ENCODE measurements at regions not wholly inside any gene's neighbourhood (a gene's known extent, or its start where the extent isn't known, plus 50 kb on each side); places are given as distances from the start of the nearest gene placed in this dataset.

- DNase-seq (ENCODE audit: low spot score): no peak
- no peak overlapping the region for H3K27ac Mint-ChIP-seq (ENCODE audit: unreplicated experiment)
Observed at GRCh38 chr2:144132357-144132756, 387.6 kb downstream of the ZEB2 start.

DNA sequence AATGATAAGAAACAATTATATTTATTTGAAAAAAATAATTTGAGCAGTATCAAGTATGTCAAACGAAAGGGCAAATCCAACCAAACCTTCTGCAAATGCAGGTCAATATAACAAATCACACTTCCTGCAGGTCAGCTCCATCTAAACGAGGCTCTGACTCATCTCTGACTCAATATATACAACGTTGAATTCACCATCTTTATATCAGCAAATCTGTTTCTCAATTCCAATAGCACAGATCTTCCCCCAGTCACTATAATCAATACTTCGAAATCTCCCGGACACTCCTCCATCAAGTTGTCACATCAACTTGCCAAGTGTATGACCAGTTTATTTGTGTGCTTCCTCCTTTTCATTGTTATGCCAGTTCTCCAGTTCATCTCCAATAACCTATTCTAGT is 388.9 kb downstream of the ZEB2 start:
- no peak for DNase-seq (ENCODE audit: low spot score)

More at GRCh38 chr2:144132357-144132756, 387.6 kb downstream of the ZEB2 start:
- no peaks in the 10 kb centered on the region for H3K9me3 Mint-ChIP-seq (ENCODE audit: low read depth)
- H3K27me3 Mint-ChIP-seq (ENCODE audit: low read depth): no peaks in the 10 kb centered on the region
- no peaks in the 10 kb centered on the region for H3K36me3 Mint-ChIP-seq (ENCODE audit: low read depth)
- TF ChIP-seq, protein P1, sequence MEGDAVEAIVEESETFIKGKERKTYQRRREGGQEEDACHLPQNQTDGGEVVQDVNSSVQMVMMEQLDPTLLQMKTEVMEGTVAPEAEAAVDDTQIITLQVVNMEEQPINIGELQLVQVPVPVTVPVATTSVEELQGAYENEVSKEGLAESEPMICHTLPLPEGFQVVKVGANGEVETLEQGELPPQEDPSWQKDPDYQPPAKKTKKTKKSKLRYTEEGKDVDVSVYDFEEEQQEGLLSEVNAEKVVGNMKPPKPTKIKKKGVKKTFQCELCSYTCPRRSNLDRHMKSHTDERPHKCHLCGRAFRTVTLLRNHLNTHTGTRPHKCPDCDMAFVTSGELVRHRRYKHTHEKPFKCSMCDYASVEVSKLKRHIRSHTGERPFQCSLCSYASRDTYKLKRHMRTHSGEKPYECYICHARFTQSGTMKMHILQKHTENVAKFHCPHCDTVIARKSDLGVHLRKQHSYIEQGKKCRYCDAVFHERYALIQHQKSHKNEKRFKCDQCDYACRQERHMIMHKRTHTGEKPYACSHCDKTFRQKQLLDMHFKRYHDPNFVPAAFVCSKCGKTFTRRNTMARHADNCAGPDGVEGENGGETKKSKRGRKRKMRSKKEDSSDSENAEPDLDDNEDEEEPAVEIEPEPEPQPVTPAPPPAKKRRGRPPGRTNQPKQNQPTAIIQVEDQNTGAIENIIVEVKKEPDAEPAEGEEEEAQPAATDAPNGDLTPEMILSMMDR (IDR thresholded peaks at IDR 0.05): no peak
- peaks cover 7% of the 10 kb centered on the region for H3K4me1 Mint-ChIP-seq (ENCODE audit: low read depth)
- H3K4me3 Mint-ChIP-seq (ENCODE audit: unreplicated experiment): no peak overlapping the region

DNA sequence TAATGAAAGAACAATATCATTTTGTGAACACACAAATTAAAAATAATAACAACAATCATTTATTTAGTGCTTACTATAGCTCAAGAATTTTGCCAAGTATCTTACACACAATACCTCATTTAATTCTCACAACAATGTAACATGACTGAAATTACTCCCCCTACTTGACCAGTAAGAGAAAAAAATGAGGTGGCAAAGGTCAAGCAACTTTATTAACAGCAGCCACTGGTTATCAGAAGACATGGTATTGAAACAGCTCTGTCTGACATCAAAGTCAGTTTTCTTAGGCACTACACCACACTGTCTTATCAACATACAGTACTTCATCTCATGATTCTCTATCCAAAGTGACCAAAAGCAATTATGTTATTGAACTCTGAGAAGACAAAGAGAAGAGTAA is 389.4 kb downstream of the ZEB2 start:
- no peak for DNase-seq (ENCODE audit: low spot score)
- TF ChIP-seq, protein P1 (IDR thresholded peaks at IDR 0.05): no peak
- H3K4me3 Mint-ChIP-seq (ENCODE audit: unreplicated experiment): no peak overlapping the region
- H3K36me3 Mint-ChIP-seq (ENCODE audit: low read depth): no peaks in the 10 kb centered on the region
- H3K9me3 Mint-ChIP-seq (ENCODE audit: low read depth): no peaks in the 10 kb centered on the region
- H3K4me1 Mint-ChIP-seq (ENCODE audit: low read depth): peaks cover 11% of the 10 kb centered on the region
- H3K27me3 Mint-ChIP-seq (ENCODE audit: low read depth): no peaks in the 10 kb centered on the region
- H3K27ac Mint-ChIP-seq (ENCODE audit: unreplicated experiment): no peak overlapping the region

More for the DNA sequence above, 388.9 kb downstream of the ZEB2 start:
- Mint-ChIP-seq H3K27me3 (ENCODE audit: low read depth) (no peaks in the 10 kb centered on the region), H3K36me3 (ENCODE audit: low read depth) (no peaks in the 10 kb centered on the region), H3K4me1 (ENCODE audit: low read depth) (peaks cover 7% of the 10 kb centered on the region), H3K4me3 (ENCODE audit: unreplicated experiment) (no peak overlapping the region), H3K27ac (ENCODE audit: unreplicated experiment) (no peak overlapping the region), H3K9me3 (ENCODE audit: low read depth) (no peaks in the 10 kb centered on the region)
- TF ChIP-seq, protein P1 (IDR thresholded peaks at IDR 0.05): no peak

GRCh38 chr2:144128130-144128746 is 391.7 kb downstream of the ZEB2 start:
- no peaks in the 10 kb centered on the region for H3K9me3 Mint-ChIP-seq (ENCODE audit: low read depth)
- TF ChIP-seq, protein P1 (IDR thresholded peaks at IDR 0.05): no peak
- DNase-seq (ENCODE audit: low spot score): no peak
- peaks cover 6% of the 10 kb centered on the region for H3K4me1 Mint-ChIP-seq (ENCODE audit: low read depth)
- no peak overlapping the region for H3K27ac Mint-ChIP-seq (ENCODE audit: unreplicated experiment)
- no peak overlapping the region for H3K4me3 Mint-ChIP-seq (ENCODE audit: unreplicated experiment)
- no peaks in the 10 kb centered on the region for H3K36me3 Mint-ChIP-seq (ENCODE audit: low read depth)
- H3K27me3 Mint-ChIP-seq (ENCODE audit: low read depth): no peaks in the 10 kb centered on the region

- peaks cover 6% of the 10 kb centered on the region for H3K4me1 Mint-ChIP-seq (ENCODE audit: low read depth)
- no peak overlapping the region for H3K4me3 Mint-ChIP-seq (ENCODE audit: unreplicated experiment)
- DNase-seq (ENCODE audit: low spot score): no peak
- H3K9me3 Mint-ChIP-seq (ENCODE audit: low read depth): no peaks in the 10 kb centered on the region
- TF ChIP-seq, protein P1 (IDR thresholded peaks at IDR 0.05): no peak
- H3K27ac Mint-ChIP-seq (ENCODE audit: unreplicated experiment): no peak overlapping the region
- H3K27me3 Mint-ChIP-seq (ENCODE audit: low read depth): no peaks in the 10 kb centered on the region
- H3K36me3 Mint-ChIP-seq (ENCODE audit: low read depth): no peaks in the 10 kb centered on the region
Observed at GRCh38 chr2:144127693-144128092, 392.2 kb downstream of the ZEB2 start.

Data from chondrocyte (in vitro differentiated cells).